ENCODE measurements at regions not wholly inside any gene's neighbourhood (a gene's known extent, or its start where the extent isn't known, plus 50 kb on each side); places are given as distances from the start of the nearest gene placed in this dataset.
"Not testable (repeated sequence)": the region's sequence is repeated elsewhere in the genome, so short reads cannot be mapped to it uniquely, and the experiment has no call there.

DNA sequence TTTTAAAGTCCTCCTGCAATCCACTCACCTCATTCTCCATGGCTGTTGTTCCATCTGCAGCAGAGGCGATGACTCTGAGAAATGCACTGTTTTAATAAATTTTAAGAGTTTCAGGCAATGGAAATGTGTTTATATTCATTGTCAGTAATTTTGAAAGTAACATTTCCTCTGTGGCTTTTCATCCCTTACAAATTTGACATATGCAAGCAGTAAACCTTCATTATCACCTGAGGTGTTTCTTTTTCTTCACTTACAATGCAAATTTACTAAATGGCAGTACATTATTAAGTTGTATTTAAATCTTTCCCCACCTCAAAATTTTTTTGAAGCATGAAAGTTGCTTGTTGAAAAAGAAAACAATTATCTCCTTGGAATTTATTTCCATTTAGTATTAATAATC is 136.9 kb downstream of the DIRAS2 start:
- DNase-seq: peak in 1 of 5 donors; percentile 2

DNA sequence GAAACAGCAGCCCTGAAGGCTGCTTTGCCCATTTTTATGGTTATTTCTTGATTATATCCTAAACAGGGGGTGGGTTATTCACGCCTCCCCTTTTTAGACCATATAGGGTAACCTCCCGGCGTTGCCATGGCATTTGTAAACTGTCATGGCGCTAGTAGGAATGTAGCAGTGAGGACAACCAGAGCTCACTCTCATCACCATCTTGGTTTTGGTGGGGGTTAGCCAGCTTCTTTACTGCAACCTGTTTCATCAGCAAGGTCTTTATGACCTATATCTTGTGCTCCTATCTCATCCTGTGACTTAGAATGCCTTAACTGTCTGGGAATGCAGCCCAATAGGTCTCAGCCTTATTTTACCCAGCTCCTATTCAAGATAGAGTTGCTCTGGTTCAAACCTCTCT is 136.2 kb downstream of the DIRAS2 start:
- DNase-seq: not testable (repeated sequence)

DNA sequence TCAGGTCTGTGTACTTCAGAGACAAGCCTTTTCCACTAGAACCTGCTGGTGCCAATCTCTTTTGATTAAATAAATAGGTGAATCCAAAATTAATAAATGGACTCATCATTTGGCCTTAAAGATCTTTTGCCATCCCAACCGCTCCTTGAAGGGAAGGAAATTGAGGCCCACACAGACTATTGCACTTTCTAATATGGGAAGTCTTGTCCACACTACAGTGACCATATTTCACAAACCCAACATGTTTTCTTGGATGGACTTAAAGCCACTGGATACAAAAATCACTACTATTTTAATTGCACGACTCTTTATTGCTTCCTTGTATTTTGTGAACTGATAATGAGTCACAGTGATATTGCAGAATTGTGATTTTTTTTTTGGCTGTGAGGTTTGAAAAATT is 135.0 kb downstream of the DIRAS2 start:
- DNase-seq: no peak

DNA sequence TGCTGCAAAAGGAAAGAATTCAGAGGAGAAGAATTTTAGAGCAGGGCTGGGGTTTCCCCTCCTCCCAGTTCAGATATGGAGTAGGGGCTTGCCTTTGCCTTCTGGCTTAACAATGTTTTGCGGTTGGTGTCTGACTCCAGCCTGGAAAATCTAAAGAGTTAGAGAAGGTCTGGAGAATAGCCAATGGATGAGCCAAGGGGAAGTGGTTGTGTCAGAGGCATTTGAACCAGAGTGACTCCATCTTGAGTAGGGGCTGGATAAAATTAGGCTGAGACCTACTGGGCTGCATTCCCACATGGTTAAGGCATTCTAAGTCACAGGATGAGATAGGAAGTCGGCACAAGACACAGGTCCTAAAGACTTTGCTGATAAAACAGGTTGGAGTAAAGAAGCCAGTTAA is 133.7 kb downstream of the DIRAS2 start:
- DNase-seq: no peak

DNA sequence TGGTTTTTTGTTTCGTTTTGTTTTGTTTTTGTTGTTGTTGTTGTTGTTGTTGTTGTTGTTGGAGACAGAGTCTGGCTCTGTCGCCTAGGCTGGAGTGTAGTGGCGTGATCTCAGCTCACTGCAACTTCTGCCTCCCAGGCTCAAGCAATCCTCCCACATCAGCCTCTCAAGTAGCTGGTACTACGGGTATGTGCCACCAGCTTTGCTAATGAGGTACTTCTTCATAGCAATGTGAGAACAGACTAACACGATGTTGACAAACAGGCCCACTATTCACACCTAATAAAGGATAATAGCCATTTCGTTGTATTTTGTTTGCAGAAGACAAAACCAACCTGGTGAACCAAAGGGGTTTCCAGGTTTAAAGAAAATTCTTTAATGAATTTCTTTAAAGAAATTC is 130.9 kb downstream of the DIRAS2 start:
- DNase-seq: no peak

DNA sequence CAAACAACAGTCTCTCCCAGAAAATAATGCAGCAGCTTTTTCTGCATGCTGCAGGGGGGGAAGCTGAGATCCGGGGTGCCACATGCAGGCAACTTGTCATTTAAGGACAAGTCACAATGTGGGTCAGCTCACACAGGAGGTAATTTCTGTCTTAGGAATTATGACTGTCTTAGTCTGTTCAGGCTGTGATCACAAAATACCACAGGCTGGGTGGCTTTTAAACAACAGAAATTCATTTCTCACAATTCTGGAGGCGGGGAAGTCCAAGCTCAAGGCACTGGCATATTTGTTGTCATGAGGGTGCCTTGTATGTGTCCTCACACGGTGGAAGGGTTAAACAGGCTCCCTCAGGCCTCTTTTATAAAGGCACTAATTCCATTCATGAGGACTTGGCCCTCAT is 127.7 kb downstream of the DIRAS2 start:
- DNase-seq: no peak

DNA sequence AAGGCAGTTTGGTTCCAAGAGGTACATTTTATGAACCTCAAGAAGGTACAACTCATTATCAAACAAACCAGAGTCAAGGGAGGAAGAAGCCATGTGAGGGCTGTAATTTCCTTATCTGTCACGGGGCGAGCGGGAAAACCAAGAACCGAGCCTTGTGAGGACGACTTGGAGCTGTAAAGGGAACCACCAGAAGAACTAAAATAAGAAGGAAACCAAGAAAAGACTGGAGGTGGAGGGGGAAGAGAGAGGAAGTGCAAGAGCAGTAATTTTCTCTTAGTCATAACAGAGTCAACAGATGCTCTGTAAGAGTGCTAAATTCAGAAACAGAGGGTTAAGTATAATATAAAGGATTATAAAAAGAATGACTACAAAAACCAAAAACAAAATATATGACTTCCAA is 127.1 kb downstream of the DIRAS2 start:
- no peak for DNase-seq

DNA sequence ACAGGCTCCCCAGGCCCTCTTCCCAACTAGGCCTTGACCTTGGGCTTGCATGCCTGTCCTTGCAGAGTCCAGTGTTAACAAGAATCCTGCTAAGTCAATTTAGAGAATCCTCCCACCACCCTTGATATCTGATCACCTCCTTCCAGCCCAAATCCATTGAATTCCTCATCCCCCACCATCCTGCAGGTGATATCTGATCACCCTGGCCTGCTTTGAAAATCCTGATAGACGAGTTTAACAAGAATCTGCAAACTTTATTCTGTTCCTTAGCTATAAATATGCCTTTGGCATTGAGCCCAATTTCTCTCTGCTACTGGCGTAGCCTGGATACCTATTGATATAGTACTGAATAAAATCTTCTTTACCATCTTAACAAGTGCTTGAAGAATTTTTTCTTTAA is 125.5 kb downstream of the DIRAS2 start:
- DNase-seq: no peak

DNA sequence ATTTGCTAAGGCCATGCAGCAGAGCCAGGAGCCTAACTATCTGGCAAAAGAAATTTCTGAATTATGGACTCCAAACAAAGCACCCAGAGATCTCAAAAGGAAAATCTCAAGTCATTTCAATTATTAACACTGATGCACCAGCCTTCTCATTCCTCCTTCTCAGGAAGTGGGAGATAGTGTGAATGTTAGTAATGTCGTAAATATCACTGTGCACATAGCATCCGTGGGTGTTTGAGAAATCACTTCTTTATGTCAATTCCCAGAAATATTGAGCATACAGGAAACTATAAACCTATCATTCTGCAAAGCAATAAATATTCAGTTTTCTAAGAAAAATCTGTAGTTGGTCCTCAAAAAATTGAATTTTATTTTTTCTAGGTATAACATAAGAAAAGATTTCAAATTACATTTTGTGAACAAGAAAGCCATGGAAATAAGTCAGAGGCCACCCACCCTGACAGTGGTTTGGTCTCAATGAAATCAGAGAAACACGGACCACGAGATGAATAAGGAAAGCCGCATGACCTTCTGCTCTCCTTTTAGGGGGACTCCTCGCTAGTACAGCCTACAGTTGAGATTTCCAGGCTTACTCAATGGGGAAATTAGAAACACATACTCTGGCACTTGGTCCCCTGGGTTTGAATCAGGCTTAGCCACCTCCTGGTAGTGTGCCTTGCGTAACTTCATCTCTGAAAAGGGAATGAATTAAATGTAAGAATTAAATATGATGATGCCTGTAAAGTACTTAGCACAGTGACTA is 120.6 kb downstream of the DIRAS2 start:
- no peak for DNase-seq

DNA sequence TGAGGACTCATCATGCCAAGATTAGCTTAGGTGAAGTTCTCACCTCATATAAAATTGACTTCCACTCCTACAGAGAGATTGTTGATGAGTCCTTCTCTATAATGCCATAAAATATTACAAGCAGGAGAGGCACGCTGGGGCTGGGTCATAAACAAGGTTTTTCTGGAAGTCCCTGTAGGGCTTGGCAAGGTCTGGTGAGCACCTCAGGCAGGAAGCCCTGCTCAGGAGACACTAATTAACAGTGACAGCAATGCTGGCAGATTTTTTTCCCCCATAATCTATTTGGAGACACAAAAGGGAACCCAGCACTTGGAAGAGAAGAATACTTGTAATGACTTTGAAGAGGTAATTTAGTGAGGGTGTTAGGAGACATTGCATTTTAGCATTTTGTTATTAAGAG is 118.7 kb downstream of the DIRAS2 start:
- no peak for DNase-seq

DNA sequence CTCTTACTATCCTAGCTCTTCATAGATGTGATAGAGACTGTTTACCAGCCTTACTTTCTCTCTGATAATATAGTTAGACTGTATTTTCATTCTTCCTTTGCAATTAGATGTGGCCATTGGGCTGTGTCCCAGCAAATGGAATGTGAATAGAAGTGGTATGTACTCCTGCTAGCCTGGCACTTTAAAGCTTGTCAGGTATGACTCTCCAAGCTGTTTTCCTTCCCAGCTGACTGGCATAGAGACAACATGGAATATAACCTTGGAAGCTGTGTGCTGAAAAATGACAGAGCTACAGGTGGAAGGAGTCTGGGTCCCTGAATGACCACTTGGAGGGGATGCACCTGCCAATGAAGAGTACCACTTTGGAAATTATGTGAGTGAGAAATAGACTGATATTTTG is 116.2 kb downstream of the DIRAS2 start:
- no peak for DNase-seq

DNA sequence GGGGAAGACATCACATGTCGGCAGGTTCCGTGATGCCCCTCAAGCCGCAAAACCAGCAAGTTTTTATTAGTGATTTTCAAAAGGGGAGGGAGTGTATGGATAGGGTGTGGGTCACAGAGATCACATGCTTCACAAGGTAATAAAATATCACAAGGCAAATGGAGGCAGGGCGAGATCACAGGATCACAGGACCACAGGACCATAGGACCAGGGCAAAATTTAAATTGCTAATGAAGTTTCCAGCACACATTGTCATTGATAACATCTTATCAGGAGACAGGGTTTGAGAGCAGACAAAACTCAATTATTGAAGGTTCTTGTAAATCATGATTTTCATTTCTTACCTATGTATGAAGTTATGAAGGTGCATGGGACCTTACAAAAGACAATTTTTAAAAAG is 106.5 kb downstream of the DIRAS2 start:
- DNase-seq: not testable (repeated sequence)

DNA sequence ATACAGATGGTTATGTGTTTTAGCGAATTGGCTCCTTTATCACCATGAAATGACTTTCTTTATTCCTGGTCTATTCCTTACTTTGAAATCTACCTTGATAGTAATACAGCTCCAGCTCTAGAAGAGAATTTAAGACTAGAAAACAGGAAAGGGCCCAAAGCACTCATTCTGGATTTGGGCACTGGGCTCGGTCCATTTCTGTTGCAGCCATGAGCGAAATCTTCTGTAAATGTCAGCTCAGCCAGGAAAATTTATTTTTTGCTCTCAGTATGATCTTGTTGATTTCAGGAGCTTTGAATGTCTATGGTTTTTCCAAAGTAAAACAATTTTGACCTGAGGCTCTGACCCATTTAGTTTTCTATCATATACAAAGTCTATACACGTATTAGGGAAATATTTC is 104.1 kb downstream of the DIRAS2 start:
- DNase-seq: no peak

DNA sequence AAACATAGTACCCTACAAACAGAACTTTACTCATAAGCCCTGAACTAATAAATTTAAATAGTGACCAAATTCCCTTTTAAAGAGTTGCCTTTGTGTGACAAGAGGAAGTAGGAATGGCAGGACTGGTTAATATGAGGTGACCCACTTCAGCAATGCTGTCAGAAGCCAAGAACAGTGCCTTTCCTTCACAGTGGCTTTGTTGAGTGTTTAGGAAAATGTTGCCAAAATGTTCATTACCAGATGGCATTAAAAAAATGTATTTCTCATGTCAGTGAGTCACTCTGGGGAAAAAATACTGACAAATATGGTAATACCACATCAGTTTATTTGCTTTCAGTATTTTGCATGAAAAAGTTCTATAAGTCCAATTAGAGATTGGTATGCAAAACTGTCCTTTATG is 103.3 kb downstream of the DIRAS2 start:
- DNase-seq: no peak

DNA sequence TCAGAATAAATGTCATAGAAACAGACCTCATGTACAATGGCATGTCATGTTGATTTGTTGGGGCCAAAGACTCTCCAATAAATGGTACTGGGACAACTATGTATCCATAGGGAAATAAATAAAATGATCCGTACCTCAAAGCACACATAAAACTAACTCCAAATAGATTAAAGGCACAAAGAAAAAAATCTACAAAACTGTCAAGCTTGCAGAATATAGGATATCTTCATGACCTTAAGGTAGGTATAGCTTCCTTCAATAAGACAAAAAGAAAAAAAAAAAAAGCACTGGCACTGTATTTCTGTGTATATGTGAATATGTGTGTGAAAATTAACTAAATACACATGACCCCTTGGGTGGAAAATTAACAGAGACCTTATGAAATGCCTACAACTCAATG is 101.9 kb downstream of the DIRAS2 start:
- DNase-seq: no peak

DNA sequence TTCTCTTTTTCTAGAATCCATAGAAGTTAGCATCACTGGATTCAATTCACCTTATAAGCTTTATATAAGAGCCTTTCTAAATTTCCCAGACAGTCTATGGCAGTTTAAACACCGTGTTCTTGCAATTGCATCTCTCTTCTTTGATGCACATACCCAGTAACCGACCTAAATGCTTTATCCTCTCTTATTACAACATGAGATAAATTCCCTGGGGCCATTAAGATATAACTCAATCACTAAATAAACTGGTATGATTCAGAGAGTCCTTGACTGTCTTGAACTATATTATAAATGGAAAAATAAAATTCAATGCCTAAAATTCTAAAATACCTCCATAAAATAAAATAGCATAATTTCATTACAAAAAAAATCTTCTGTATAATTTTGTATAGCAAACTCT is 98.1 kb downstream of the DIRAS2 start:
- no peak for DNase-seq

DNA sequence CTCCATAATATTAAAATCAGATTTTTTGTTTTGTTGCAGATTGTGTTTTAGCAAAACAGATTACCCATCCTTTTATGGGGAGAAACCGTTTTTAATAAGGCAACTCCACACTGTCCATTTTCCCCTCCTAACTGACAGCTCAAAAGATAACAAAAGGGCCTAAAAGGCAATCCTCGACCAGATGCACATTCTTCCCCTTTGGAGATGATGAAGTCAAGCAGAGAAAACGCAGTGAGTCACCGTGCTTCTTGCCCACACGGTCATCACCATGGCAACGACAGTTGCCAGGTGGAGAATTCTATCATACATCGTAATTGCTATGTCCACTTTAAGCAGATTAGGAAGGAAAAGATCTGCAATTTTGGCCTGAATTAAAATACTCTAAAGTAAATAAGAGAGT is 96.4 kb downstream of the DIRAS2 start:
- DNase-seq: no peak

DNA sequence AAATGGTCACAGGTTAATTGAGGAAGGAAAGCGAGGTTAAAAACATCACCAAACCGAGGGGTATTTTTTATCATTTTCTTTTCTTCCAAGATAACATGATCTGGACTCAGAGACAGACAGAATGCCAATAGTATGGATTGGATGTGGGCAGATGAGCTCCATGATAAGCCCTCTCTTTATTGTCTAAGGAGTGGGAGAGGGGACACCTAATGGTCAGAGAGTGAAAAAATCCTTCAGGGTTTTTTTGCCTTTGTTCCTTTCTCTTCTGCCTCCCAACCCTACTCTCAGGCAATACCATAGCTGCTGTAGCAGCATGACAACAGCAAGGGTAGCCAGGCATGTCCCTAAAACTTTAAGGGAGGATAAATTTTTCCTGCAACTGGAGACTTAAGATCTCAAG is 94.7 kb downstream of the DIRAS2 start:
- DNase-seq: no peak

DNA sequence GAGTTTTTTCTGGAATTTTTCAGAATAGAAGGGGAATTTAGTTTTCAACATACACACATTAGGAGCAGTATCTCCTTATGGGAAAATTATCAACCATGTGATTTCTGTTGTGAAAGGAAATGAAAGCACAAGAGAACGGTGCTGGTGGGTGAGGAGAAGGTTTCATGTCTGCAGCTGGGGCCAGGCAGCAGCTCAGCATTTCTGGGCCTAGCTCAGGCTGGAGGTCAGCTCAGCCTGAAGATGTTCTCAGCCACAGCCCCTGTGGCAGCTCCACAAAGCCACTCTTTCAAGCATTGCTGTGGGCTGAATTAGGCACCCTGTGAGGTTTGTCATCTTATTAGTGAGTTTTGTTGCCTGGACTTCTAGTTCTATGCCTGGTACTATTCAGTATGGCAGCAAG is 90.3 kb downstream of the DIRAS2 start:
- no peak for DNase-seq

DNA sequence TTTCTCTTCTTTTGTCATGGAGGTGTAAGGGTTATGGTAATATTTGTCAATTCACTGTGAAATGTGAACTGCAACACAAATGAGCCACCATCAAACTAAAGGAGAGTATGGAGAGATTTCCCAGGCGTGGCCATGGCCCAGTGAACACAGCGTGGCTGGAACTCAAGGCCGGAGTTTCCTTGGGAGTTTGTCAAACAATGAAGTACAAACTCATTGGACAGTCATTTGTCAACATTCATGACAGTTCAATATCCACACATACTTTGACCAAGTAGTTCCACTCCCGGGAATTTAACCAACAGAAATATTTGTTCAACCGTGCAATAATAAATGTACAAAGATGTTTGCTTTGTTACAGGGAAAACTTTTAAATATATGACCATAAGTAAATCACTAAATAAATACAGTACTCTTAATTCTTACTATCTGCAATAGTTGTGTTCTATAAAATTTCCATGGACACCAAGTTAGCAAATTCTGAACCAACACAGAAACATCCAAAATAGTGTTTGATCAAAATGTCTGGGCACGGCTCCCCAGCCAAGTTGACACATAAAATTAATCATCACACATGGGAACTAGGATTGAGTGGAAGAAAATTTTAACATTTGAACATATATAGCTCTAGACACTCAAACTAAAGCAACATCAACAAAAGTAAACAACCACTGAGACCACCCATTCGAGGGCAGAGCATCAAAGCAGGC is 87.1 kb downstream of the DIRAS2 start:
- DNase-seq: no peak

DNA sequence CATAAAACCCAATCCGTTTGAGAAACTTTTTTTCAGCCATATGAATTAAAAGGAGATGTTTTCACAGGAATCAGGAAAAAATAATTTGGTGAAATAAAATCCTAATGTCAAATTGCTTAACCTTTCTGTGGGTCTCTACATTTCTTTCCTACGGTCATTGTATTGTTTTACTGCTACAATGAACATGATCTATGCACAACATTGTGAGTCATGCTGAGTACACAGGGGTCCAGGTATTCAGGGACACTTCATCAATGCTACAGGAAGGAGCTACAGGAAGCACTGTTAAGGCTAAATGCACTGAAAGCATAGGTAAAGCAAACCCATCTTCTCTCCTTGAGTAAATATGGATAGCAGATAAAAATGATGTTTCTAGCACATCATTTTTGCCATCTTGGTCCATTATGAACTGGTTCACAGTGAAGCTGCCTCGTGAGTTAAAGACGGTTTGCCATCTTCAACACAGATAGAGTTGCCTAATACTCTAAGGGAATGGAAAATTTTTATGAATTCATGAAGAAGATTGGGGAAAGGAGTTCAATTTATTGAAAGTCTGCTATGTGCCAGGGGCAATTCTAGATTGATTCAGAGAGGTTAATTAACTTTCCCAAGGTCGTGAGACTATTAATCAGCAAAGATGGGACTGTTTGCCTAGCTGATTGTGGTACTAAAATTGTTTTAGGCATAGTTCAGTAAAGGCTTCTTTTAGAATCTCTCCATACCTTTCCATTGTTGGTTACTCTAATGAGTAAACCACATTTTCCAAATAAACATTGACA is 85.5 kb downstream of the DIRAS2 start:
- DNase-seq: no peak

DNA sequence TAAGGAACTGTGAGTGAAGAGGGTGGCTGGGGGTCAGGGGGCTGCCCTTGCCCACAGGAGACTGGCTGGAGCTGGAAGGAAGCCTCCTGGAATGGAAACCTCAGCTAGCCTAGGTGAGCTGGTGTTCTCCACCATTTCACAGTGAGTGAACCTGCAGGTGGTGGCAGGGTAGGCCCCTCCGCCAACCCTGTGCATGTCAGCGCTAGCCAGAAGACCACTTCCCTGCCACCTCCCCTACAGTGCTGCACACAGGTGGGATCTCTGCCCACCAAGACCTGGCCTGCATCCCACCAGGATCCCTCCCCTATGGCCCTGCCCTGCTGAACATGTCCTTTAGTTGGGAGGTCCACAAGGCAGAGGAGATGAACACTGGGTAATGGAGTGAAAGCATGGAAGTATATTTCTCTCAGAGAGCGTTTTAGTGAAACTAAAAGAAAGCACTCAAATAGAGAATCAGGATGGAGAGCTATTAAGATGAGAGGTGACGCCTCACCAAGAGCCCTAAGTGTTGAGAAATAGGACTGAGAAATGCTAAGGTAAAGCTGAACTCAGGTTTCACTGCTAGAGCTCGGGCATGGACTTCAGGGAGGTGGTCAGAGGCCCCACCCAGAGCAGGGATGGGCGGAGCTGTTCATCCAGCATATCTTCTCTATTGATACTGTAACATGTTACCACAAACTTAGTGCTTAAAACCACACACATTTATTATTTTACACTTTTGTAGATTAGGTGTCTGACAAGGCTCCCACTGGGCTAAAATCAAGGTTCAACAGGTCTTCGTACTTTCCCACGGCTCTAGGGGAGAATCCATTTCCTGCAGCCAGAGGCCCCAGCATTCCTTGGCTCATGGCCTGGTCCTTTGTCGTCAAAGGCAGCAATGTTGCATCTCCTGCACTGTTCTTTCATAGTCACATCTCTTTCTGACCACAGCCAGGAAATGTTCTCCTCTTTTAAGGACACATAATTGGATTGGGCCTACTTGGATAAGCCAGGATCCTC is 83.2 kb downstream of the DIRAS2 start:
- no peak for DNase-seq

Data from T-helper 1 cell (primary cell).